Loucy (cell line): ENCODE measurements at regions not wholly inside any gene's neighbourhood (a gene's known extent, or its start where the extent isn't known, plus 50 kb on each side); places are given as distances from the start of the nearest gene placed in this dataset.

Experiments used
- CTCF ChIP-seq: fragments of 200-600 bp; sonication (generic); conservative IDR thresholded peaks from 2 replicates; pipeline ENCODE4 v1.5.1; 2014; ENCODE audit warnings: mild to moderate bottlenecking, antibody characterized with exemption, low read length
- EZH2phosphoT487 ChIP-seq: fragments of 200-600 bp; IDR thresholded peaks from 2 replicates; pipeline ENCODE4 v1.6.1; 2018; ENCODE audit warnings: antibody characterized with exemption, mild to moderate bottlenecking, moderate library complexity, borderline replicate concordance

- TF ChIP-seq CTCF (no peak), EZH2phosphoT487 (no peak)
Observed at GRCh38 chr13:83386609-83387008, 495.7 kb downstream of the SLITRK1 start.
